ENCODE measurements at regions not wholly inside any gene's neighbourhood (a gene's known extent, or its start where the extent isn't known, plus 50 kb on each side); places are given as distances from the start of the nearest gene placed in this dataset.

DNA sequence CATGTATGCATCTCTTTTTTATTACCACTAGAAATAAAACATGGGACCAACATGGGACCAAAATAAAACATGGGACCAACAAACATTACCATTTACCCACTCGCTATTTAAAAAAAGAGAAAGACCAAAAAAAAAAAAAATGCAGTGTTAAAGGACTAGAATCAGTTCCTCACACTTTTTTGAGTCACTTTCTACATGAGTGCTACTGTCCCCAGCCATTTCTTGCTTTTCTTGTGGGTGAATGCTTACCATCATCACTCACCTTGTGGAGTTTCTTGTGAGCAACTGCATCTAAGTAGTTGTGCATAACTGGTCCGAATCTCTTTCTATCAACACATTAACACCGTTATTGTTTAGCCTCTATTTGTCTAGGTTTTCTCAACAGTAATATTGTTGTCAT is 493.6 kb upstream of the RIOK2 start:
- Histone ChIP-seq H3K9ac (ENCODE audit: low read depth in 1 of 2, low read length in 2 of 2) (no peak overlapping the region), H3K9me3 (ENCODE audit: control insufficient read depth in 4 of 4, low read length in 3 of 4) (peaks cover 0 to 2% (median 0%) of the 10 kb centered on the region in 4 donors), H3K4me1 (ENCODE audit: control insufficient read depth in 4 of 4, insufficient read depth in 4 of 4, low read length in 3 of 4) (no peaks in the 10 kb centered on the region), H3K27ac (ENCODE audit: low read depth in 1 of 2, low read length in 2 of 2) (no peak overlapping the region), H3K4me3 (ENCODE audit: low read depth in 1 of 3, low read length in 3 of 3) (no peak overlapping the region), H3K27me3 (ENCODE audit: control insufficient read depth in 4 of 4, insufficient read depth in 4 of 4, low read length in 3 of 4) (no peaks in the 10 kb centered on the region), H3K36me3 (ENCODE audit: control insufficient read depth in 4 of 4, insufficient read depth in 3 of 4, low read depth in 1 of 4, low read length in 3 of 4) (no peaks in the 10 kb centered on the region)
- TF ChIP-seq, protein P1, sequence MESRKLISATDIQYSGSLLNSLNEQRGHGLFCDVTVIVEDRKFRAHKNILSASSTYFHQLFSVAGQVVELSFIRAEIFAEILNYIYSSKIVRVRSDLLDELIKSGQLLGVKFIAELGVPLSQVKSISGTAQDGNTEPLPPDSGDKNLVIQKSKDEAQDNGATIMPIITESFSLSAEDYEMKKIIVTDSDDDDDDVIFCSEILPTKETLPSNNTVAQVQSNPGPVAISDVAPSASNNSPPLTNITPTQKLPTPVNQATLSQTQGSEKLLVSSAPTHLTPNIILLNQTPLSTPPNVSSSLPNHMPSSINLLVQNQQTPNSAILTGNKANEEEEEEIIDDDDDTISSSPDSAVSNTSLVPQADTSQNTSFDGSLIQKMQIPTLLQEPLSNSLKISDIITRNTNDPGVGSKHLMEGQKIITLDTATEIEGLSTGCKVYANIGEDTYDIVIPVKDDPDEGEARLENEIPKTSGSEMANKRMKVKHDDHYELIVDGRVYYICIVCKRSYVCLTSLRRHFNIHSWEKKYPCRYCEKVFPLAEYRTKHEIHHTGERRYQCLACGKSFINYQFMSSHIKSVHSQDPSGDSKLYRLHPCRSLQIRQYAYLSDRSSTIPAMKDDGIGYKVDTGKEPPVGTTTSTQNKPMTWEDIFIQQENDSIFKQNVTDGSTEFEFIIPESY (IDR thresholded peaks at IDR 0.05): no peak
- TF ChIP-seq SP1 (IDR thresholded peaks at IDR 0.05) (no peak), JUND (IDR thresholded peaks at IDR 0.05) (no peak), TAF1 (conservative IDR thresholded peaks at IDR 0.05) (no peak), HNF4G (IDR thresholded peaks at IDR 0.05) (no peak), FOXA1 (IDR thresholded peaks at IDR 0.05) (no peak), RAD21 (IDR thresholded peaks at IDR 0.05) (no peak), EGR1 (IDR thresholded peaks at IDR 0.05; ENCODE audit: low read depth in 2 of 2) (no peak)
- TF ChIP-seq, protein P2, sequence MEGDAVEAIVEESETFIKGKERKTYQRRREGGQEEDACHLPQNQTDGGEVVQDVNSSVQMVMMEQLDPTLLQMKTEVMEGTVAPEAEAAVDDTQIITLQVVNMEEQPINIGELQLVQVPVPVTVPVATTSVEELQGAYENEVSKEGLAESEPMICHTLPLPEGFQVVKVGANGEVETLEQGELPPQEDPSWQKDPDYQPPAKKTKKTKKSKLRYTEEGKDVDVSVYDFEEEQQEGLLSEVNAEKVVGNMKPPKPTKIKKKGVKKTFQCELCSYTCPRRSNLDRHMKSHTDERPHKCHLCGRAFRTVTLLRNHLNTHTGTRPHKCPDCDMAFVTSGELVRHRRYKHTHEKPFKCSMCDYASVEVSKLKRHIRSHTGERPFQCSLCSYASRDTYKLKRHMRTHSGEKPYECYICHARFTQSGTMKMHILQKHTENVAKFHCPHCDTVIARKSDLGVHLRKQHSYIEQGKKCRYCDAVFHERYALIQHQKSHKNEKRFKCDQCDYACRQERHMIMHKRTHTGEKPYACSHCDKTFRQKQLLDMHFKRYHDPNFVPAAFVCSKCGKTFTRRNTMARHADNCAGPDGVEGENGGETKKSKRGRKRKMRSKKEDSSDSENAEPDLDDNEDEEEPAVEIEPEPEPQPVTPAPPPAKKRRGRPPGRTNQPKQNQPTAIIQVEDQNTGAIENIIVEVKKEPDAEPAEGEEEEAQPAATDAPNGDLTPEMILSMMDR (IDR thresholded peaks at IDR 0.05; ENCODE audit: low read depth, low read length, missing input control): no peak
- TF ChIP-seq, protein P3, sequence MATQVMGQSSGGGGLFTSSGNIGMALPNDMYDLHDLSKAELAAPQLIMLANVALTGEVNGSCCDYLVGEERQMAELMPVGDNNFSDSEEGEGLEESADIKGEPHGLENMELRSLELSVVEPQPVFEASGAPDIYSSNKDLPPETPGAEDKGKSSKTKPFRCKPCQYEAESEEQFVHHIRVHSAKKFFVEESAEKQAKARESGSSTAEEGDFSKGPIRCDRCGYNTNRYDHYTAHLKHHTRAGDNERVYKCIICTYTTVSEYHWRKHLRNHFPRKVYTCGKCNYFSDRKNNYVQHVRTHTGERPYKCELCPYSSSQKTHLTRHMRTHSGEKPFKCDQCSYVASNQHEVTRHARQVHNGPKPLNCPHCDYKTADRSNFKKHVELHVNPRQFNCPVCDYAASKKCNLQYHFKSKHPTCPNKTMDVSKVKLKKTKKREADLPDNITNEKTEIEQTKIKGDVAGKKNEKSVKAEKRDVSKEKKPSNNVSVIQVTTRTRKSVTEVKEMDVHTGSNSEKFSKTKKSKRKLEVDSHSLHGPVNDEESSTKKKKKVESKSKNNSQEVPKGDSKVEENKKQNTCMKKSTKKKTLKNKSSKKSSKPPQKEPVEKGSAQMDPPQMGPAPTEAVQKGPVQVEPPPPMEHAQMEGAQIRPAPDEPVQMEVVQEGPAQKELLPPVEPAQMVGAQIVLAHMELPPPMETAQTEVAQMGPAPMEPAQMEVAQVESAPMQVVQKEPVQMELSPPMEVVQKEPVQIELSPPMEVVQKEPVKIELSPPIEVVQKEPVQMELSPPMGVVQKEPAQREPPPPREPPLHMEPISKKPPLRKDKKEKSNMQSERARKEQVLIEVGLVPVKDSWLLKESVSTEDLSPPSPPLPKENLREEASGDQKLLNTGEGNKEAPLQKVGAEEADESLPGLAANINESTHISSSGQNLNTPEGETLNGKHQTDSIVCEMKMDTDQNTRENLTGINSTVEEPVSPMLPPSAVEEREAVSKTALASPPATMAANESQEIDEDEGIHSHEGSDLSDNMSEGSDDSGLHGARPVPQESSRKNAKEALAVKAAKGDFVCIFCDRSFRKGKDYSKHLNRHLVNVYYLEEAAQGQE (IDR thresholded peaks at IDR 0.05): no peak
- TF ChIP-seq, protein P4, sequence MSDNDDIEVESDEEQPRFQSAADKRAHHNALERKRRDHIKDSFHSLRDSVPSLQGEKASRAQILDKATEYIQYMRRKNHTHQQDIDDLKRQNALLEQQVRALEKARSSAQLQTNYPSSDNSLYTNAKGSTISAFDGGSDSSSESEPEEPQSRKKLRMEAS (IDR thresholded peaks at IDR 0.05): no peak
- TF ChIP-seq, protein P5, sequence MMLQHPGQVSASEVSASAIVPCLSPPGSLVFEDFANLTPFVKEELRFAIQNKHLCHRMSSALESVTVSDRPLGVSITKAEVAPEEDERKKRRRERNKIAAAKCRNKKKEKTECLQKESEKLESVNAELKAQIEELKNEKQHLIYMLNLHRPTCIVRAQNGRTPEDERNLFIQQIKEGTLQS (IDR thresholded peaks at IDR 0.05): no peak
- 85% methylated on average over 3 of the region's 3 CpGs for WGBS
- DNase-seq (ENCODE audit: low spot score): no peak

DNA sequence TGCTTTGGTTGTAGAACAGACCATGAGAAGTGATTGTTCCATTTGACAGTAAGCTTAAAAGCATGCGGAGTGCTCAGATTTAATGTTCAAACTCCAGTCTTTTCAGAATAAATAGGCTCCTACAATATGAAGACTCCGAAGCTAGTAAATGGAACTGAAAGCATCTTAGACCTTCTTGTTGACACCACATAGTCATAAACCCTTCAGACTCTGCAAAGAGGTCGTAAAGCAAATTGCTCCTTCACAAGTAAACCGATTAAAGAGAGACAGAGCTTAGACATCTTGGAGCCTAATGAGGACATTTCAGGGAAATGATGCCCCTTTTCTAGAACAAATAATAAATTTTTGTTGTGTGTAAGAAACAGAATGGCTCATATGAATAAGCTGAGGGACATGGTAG is 511.0 kb upstream of the RIOK2 start:
- WGBS: 72% methylated on average over 4 of the region's 4 CpGs
- no peak overlapping the region for H3K27ac ChIP-seq (ENCODE audit: low read depth in 1 of 2, low read length in 2 of 2)
- TF ChIP-seq FOXA1 (IDR thresholded peaks at IDR 0.05): no peak
- TF ChIP-seq YY1 (IDR thresholded peaks at IDR 0.05): no peak
- no peak for TF ChIP-seq EGR1 (IDR thresholded peaks at IDR 0.05; ENCODE audit: low read depth in 2 of 2)
- TF ChIP-seq FOXA2 (IDR thresholded peaks at IDR 0.05): no peak
- TF ChIP-seq, protein P1 (IDR thresholded peaks at IDR 0.05): no peak
- no peak for TF ChIP-seq NR2F2 (IDR thresholded peaks at IDR 0.05)
- TF ChIP-seq TAF1 (conservative IDR thresholded peaks at IDR 0.05): no peak
- TF ChIP-seq, protein P2 (IDR thresholded peaks at IDR 0.05; ENCODE audit: low read depth, low read length, missing input control): no peak
- TF ChIP-seq RAD21 (IDR thresholded peaks at IDR 0.05): no peak
- TF ChIP-seq, protein P4 (IDR thresholded peaks at IDR 0.05): no peak
- no peak for TF ChIP-seq HNF4A (conservative IDR thresholded peaks at IDR 0.05)
- TF ChIP-seq SP1 (IDR thresholded peaks at IDR 0.05): no peak
- no peak for TF ChIP-seq GABPA (IDR thresholded peaks at IDR 0.05 in 1 of 2, conservative IDR thresholded peaks at IDR 0.05 in 1 of 2)
- TF ChIP-seq JUND (IDR thresholded peaks at IDR 0.05): no peak
- TF ChIP-seq HNF4G (IDR thresholded peaks at IDR 0.05): no peak
- H3K4me1 ChIP-seq (ENCODE audit: control insufficient read depth in 4 of 4, insufficient read depth in 4 of 4, low read length in 3 of 4): no peaks in the 10 kb centered on the region
- no peak overlapping the region for H3K4me3 ChIP-seq (ENCODE audit: low read depth in 1 of 3, low read length in 3 of 3)
- no peak for DNase-seq (ENCODE audit: low spot score)
- H3K9ac ChIP-seq (ENCODE audit: low read depth in 1 of 2, low read length in 2 of 2): no peak overlapping the region
- peaks cover 0 to 1% (median 0%) of the 10 kb centered on the region in 4 donors for H3K9me3 ChIP-seq (ENCODE audit: control insufficient read depth in 4 of 4, low read length in 3 of 4)
- H3K27me3 ChIP-seq (ENCODE audit: control insufficient read depth in 4 of 4, insufficient read depth in 4 of 4, low read length in 3 of 4): no peaks in the 10 kb centered on the region
- no peaks in the 10 kb centered on the region for H3K36me3 ChIP-seq (ENCODE audit: control insufficient read depth in 4 of 4, insufficient read depth in 3 of 4, low read depth in 1 of 4, low read length in 3 of 4)

Data from liver (tissue), 8 donors.